GM18873 (cell line): ENCODE measurements at regions not wholly inside any gene's neighbourhood (a gene's known extent, or its start where the extent isn't known, plus 50 kb on each side); places are given as distances from the start of the nearest gene placed in this dataset.
"Not testable (repeated sequence)": the region's sequence is repeated elsewhere in the genome, so short reads cannot be mapped to it uniquely, and the experiment has no call there.

Experiments used
- ATAC-seq: cut with Tn5 transposase; IDR thresholded peaks from one replicate; pipeline ENCODE4 v1.9.1; 2021; ENCODE audit warnings: mild to moderate bottlenecking, moderate library complexity, moderate number of reproducible peaks; ENCODE audit not compliant: unreplicated experiment, low FRiP score

DNA sequence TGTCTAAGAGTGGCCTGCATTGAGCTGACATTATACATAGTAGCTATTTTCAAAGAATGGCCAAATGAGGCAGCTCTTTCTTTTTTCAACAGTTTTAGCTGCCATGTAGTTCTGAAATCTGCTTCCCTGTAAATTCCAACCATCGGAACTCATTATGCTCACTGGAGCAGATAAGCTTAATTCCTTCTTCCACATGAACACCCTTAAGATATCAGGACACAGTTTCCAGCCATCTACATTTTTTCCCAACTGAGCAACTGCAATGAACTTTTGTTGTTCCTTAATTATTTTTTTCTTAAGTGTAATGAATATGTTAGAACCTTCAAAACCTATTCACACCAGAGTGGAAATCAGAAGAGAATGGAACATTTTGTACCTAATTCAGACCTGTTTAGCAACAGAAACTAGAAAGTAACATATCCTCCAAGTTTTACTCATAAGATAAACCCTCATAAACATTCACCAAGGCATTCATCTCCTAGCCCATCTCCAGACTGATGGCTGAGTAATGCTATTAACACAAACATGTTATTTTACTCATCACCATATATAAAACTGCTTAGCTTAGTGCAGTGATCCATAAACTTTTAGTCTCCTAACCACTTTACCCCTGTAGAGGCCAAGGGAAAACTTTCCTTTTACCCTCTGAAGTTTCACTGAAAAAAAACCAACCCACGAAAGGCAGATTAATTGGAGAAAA lies 296.1 kb upstream of the SYT1 start:
- ATAC-seq: no peak

DNA sequence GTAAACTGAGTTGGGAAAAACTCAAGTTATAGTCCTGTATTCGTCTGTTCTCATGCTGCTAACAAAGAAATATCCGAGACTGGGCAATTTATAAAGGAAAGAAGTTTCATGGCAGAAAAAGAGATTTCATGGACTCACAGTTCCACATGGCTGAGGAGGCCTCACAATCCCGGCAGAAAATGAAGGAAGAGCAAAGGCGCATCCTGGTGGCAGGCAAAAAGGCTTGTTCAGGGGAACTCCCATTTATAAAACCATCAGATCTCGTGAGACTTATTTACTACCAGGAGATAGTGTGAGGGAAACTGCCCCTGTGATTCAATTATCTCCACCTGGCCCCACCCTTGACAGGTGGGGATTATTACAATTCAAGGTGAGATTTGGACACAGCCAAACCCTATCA lies 292.6 kb upstream of the SYT1 start:
- ATAC-seq: no peak

DNA sequence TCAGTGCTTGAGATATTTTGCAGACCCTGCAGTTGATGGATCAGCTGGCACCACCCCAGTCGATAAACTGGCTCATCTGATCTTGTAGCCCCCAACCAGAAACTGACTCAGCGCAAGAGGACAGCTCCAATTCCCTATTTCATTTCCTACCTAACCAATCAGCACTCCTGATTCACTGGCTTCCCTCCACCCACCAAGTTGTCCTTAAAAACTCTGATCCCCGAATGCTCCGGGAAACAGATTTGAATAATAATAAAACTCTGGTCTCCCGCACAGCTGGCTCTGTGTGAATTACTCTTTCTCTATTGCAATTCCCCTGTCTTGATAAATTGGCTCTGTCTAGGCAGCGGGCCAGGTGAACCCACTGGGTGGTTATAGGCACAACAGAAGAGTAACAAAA lies 289.4 kb upstream of the SYT1 start:
- ATAC-seq: not testable (repeated sequence)

DNA sequence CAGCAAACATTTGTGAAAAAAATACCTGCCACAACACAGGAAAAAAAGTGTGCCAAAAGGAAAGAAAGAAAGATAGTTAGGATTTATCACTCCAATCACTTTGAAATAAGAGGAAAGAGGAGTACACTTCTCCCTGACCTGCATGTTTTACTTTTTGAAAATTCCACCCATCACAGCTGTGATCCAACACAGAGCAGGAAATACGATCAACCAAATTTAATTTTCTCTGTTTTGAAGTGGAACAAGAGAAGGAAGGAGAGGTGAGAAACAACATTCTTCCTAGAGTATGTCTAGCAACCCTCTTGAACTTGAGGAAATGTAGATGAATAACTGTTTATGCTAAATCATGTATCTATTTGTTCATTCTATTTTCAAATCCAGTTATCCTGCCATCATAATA lies 284.7 kb upstream of the SYT1 start:
- no peak for ATAC-seq

GRCh38 chr12:78580296-78580695 lies 284.3 kb upstream of the SYT1 start:
- ATAC-seq: no peak

- no peak for ATAC-seq
These were observed 279.9 kb upstream of the SYT1 start for GRCh38 chr12:78584695-78585094.

- ATAC-seq: no peak
These were observed 279.4 kb upstream of the SYT1 start for GRCh38 chr12:78585132-78585531.

- ATAC-seq: no peak
These were observed 277.8 kb upstream of the SYT1 start for GRCh38 chr12:78586790-78587189.

DNA sequence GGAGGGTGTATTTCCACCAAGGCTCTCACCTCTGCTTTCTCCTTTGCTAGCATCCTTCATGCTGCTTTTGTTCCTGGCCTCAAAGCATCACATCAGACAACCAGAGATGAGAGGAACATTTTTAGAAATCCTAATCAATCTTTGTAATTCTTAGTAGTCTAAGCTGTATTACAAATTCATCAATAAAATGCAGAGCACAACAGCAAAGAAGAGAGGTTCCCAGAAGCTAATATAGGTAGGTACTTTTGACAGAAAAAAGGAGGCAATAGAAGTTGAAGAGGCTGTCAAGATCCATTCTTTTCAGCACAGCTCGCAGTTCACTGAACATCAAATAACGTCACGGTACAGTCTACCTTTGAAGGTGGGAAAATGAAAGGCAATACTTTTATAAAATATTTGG lies 265.2 kb upstream of the SYT1 start:
- ATAC-seq: no peak

- ATAC-seq: no peak
These were observed 264.0 kb upstream of the SYT1 start for GRCh38 chr12:78600541-78600940.

DNA sequence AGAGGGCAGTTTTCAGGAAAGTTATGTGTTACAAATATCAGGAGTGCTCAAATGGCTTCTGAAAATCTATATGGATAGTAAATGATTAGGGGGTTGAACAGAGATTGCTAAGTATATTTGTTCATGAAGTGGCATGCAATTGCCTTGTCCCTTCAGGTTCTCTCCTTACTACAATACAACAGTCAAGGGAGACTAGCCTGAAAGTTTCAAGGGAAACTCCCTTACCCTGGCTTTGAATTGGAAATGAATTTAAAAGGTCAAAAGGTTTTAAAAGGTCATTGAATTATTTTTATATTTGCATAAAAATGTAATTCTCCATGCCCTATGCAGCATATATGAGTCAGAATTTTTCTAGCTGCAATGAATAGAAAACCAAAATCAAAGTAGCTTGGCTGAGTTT lies 253.1 kb upstream of the SYT1 start:
- no peak for ATAC-seq

DNA sequence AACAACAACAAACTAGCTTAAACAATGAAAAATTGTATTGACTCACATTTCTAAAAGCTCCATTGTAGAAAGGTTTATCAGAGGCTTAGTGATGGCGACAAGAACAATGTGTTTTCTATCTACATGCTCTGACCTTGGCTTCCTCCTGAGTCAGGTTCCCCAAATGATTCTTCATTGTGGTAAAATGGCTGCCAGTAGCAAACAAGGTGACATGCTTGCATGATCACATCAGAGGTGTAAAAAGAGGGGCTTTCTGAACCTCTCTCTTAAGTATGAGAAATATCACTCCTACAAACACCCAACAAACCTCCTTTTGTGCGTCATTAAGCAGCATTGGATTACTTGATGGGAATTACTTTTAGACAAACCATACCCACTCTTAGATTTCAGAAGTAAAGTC lies 252.4 kb upstream of the SYT1 start:
- ATAC-seq: no peak

- ATAC-seq: no peak
These were observed 246.9 kb upstream of the SYT1 start for GRCh38 chr12:78617683-78618082.

DNA sequence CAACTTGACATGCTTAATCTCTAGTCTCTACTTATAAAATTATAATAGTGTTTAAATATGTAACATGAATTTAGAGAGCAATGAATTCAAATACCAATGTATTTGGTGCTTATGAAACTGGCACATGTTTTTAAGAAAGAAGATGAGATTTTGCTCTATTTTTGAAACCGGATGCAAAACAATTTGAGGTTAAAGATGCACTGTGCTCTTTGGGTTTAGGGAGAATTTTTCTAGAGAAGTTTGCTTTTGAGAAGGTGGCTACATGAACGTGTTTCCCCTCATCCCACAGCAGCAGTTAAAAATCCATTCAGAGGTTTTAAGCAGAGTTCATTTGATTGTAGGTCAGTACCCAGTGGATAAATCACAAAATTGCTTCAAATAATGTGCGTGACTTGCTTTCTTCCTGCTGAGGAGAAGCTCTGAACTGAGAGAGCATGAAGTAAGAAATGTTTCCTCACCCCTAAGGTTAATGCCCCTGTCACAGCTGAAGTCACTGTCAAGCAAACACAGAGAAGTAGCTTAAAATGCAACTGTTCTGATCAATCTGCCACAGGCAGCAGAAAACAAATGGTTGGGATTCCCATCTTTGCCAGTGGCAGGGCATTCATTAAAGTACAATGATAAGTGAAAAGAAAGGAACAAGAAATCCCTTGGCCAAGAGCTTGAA lies 241.9 kb upstream of the SYT1 start:
- no peak for ATAC-seq

- ATAC-seq: no peak
These were observed 236.0 kb upstream of the SYT1 start for GRCh38 chr12:78628491-78629100.

DNA sequence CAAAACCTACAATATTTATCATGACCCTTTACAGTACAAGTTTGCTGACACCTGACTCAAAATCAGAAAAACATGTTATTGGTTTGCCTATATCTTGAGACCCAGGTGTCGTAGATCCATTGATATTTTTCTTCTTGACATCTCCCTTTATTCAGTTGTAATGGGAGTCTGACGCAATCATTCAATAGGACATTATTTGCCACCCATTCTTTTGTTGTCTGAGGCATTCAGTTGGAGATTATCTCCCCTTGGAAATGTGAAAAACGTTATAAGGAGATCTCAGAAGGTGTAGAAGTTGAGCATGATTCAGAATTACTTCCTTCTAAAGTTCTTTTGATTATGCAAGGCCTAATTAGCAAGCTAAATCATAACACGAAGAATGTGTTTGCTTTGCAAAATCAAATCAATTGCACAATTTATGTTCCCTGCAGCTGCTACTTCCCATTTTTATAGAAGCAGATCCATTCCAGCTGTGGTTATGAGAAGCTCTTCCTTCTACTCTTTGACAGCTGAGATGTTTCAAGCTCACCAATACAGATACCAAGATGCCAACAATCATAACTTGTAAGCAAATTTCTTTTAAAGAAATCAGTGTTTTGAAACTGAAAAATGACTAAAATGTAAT lies 228.2 kb upstream of the SYT1 start:
- ATAC-seq: no peak

DNA sequence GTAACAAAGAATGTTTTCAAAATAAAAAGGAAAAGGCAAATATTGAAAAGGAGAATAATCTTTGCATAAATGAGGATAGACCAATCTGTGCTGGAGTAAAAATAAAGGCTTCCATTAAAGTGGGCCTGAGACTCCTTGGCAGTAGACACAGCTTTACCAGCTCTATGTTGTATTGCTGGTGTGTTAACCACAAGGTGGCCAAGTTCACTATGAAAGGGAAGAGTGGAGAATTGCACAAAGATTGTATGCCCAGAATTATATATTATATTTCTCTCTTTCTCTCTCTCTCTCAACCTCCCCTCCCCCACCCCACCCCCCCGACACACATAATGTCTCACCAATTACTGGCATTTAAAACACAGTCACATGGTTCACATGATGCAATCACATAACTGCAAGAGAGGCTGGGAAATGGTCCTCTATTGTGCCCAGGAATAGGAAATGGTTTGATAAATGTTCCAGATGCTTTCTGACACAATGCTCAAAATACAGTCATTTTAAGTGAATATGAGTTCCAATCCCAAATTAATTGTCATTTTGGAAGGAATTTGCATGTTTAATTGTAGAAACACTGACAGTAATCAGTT lies 222.6 kb upstream of the SYT1 start:
- no peak for ATAC-seq

DNA sequence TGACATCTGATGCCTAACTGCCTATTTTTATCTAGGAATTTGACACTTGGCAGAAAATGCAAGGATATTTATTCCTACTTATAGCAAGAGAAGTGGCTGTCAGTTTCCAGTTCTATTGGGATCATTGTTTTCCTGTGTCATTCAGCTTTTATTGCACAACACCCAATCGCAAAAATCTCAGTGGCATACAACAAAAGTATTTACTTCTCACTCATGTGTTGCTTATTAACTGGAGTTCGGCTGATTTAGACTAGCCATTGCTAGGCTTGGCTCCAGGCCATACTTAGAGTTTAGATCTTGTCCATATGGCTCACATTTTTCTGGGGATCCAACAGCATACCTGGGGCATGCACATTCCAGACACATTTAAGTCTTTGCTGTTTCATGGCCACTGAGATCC lies 218.6 kb upstream of the SYT1 start:
- no peak for ATAC-seq

GRCh38 chr12:78651755-78652154 lies 212.8 kb upstream of the SYT1 start:
- ATAC-seq: no peak

DNA sequence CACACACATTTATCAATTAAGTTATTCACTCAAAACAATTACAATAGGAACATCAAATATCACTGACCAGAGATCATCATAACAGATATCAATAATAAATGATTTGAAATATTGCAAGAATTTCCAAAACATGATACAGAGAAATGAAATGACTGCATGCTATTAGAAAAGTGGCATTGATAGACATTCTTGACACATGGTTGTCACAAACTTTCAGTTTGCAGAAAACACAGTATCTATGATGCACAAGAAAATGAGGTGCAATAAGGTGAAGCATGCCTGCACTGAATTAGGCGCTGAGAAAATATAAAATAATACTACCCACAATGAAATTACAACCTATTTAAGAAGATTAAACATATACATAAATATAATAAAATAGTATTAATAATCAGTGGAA lies 198.0 kb upstream of the SYT1 start:
- no peak for ATAC-seq

DNA sequence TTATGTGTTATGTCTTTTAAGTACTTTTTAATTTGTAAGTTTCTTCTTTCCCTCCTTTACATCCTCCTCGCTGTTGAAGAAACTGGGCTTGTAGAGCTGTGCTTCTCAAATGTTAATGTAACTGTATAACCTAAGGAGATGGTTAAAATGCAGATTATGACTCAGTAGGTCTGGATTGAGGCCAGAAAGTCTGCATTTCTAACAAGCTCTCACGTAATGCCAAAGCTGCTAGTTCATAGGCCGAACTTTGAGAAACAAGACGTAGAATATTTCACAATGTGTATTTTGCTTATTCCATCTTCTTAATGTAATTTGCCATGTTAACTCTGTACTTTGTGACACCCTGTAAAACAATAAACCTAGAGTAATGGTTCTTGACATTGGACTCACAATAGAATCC lies 193.3 kb upstream of the SYT1 start:
- no peak for ATAC-seq
